Urinary bladder (tissue), 3 donors: ENCODE measurements at regions not wholly inside any gene's neighbourhood (a gene's known extent, or its start where the extent isn't known, plus 50 kb on each side); places are given as distances from the start of the nearest gene placed in this dataset.

Experiments used
- DNase-seq: peaks from one replicate; pipeline ENCODE4 v3.0.0-alpha.2; 2015; ENCODE audit errors: extremely low spot score
- H3K27ac ChIP-seq: one replicate; pipeline ENCODE4 v1.5.1; 2013; ENCODE audit warnings: low read depth, mild to moderate bottlenecking, moderate library complexity
- H3K36me3 ChIP-seq: one replicate; pipeline ENCODE4 v1.6.1; 2013; ENCODE audit warnings: mild to moderate bottlenecking, moderate library complexity; ENCODE audit not compliant: insufficient read depth
- H3K4me1 ChIP-seq: one replicate; pipeline ENCODE4 v1.6.1; 2013; ENCODE audit warnings: mild to moderate bottlenecking, moderate library complexity; ENCODE audit not compliant: insufficient read depth
- H3K4me3 ChIP-seq: one replicate; pipeline ENCODE4 v1.5.1; 2013; ENCODE audit warnings: low read depth, low read length
- WGBS: extraction: QIAGEN DNeasy Blood & Tissue Kit; methylation state at CpG from one replicate; pipeline ENCODE4 v1.1.7; 2013; 5-methylcytosine and 5-hydroxymethylcytosine counted together
- donor health status: healthy with polysubstance abuse.
- donor health status: healthy.

DNA sequence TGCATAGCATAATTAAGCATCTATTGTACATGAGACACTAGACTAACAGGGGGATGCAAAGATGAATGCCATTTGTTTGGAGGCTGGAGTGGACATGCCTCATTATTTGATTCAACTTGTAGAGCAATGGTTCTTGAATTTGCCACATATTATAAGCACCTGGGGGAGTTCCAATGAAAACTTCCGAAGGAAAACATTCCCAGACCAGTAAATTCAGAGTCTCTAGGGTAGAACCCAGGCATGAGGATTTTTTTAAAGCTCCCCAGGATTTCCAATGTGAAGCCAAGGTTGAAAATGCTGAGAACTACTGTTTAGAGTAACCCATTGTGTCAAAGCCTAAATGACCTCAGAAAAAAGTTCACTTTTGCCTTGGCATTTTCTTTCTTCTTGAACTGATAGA is 93.9 kb upstream of the ITGA1 start:
- H3K4me1 ChIP-seq = no peaks in the 10 kb centered on the region
- no peak for DNase-seq
- no peak overlapping the region for H3K4me3 ChIP-seq
- 89% methylated on average over 1 of the region's 1 CpG for WGBS
- H3K27ac ChIP-seq = no peak overlapping the region
- no peaks in the 10 kb centered on the region for H3K36me3 ChIP-seq

DNA sequence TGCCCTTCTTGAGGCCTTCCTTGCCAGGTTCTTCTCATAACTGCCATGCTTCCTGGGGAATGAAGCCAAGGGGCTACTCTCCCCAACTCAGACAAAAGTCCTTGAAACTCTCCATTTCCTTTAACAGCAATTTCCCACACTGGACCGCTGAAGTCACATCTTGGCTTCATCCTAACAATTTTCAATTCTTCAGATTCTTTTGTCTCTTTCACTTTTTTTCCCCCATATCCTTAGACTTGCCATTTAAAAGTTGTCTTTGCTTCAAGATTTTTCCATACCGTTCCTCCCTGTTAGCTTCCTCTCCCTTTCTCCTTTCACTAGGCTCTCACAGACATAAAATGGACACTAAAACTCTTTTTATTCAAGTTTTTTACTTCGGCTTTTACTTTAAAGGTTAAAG is 93.1 kb upstream of the ITGA1 start:
- no peaks in the 10 kb centered on the region for H3K36me3 ChIP-seq
- no peak overlapping the region for H3K4me3 ChIP-seq
- 61% methylated on average over 3 of the region's 3 CpGs for WGBS
- H3K4me1 ChIP-seq = no peaks in the 10 kb centered on the region
- DNase-seq = no peak
- H3K27ac ChIP-seq = no peak overlapping the region

DNA sequence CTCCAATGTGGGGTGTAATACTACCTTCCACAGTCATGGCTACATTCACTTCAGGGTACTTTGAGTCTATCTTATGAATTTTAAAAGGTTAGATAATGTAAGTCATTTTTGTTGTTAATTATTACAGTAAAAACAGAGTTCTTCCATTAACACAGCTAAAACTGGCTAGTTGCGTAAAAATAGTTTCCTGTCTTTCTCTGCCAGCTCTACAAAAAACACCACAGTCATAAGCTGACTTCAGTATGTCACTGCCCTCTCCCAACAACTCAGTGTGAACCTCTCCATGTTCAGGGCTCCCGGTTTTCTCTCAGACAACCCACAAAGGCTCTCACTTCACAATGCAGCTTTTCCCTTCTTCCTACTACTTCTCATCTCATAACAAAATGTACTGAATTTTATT is 84.8 kb upstream of the ITGA1 start:
- no peak for DNase-seq
- Histone ChIP-seq H3K4me1 (no peaks in the 10 kb centered on the region), H3K4me3 (no peak overlapping the region), H3K36me3 (no peaks in the 10 kb centered on the region), H3K27ac (no peak overlapping the region)
- WGBS = 64% methylated on average over 2 of the region's 2 CpGs

DNA sequence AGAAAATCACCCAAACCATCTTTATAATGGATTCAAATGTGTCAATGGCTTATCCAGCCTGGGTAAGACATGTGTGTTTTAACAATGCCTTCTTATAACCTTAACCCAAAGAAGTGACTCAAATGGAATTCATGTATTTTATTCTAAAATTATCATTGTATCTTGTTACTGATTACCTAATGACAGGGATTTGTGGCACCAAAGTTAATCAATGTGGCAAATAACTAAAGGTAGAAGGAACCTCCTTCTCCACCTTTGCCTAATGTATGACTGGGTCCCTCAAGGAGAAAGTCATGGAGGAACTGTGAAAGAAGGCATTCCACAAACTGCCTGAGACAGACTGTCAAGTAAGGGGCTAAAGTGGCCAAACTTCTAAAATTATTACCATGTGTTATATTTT is 84.4 kb upstream of the ITGA1 start:
- H3K27ac ChIP-seq = no peak overlapping the region
- DNase-seq = no peak
- no peak overlapping the region for H3K4me3 ChIP-seq
- no peaks in the 10 kb centered on the region for H3K36me3 ChIP-seq
- H3K4me1 ChIP-seq = no peaks in the 10 kb centered on the region

DNA sequence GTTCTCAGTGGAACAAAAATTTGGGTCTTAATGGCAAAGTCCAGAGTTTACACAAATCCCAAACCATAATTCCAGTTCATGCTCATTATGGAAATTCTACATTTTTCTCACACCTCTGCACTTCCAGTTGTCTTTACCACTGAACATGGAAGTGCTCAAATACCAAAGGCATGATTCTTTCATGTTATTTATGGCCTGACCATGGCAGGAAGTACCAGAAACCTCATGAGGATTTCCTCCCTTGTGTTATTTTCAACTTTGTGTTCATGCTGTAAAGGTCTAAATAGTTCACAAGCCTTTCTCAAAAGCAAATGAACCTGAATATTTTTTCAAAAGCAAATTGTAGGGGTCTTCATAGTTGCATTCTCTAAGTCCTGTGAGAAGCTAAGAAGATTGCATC is 82.0 kb upstream of the ITGA1 start:
- no peak for DNase-seq
- H3K27ac ChIP-seq = no peak overlapping the region
- no peak overlapping the region for H3K4me3 ChIP-seq
- no peaks in the 10 kb centered on the region for H3K4me1 ChIP-seq
- H3K36me3 ChIP-seq = no peaks in the 10 kb centered on the region

DNA sequence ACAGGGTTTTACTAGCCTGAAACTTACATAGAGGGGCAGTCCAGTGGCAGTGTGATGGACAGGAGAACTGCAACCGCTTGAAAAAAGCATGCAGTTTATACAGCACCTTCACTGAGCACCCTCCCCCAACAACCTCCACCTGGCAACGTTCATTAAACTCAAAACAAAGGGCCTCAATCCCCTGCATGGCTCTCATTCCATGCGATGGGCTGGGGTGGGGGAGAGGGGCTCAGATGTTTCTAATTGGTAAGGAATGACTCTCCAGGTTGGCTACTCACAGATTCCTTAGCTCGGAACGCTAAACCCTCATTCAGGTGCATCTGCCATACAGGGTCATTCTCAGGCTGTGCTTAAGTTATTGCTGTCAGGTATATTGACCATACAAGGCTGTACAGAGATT is 80.9 kb upstream of the ITGA1 start:
- Histone ChIP-seq H3K36me3 (no peaks in the 10 kb centered on the region), H3K27ac (no peak overlapping the region), H3K4me1 (no peaks in the 10 kb centered on the region), H3K4me3 (no peak overlapping the region)
- 81% methylated on average over 5 of the region's 5 CpGs for WGBS
- DNase-seq = no peak

DNA sequence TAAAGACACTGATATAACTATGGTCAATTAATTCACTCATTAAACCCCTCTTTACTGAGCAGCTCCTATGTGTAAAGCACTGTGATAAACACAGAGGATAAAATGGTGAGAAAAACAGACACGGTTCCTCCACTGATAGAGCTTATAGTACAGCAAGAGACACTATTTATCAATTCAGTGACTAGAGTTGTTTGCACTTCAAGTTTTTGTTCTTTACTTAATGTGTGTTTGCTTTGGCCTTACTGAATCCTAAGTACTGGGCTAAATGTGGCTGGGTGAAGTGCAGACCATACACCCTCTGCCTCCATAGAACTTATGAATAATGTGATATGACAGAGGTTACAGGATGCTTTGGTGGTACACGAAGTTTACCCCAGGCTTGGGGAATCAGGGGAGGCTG is 80.1 kb upstream of the ITGA1 start:
- DNase-seq = no peak
- no peaks in the 10 kb centered on the region for H3K4me1 ChIP-seq
- H3K36me3 ChIP-seq = no peaks in the 10 kb centered on the region
- WGBS = 76% methylated on average over 2 of the region's 2 CpGs
- H3K4me3 ChIP-seq = no peak overlapping the region
- no peak overlapping the region for H3K27ac ChIP-seq

DNA sequence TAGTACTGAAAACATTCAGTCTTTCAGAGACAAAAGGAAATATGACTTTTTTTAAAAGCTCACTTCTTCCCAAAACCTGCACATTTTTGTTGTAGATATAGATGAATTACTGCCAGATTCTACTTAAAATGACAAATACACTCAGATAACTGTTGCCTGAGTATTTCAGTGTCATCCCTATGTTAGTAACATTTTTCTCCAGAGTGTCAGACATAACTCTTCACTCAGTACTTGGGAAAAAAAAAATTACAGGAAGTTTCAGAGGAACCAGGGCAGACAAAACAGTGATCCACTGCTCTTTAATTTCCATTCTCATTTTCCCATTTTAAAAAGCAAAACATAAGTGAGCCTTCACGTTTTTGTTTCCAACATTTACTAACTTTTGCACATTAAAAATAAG is 79.3 kb upstream of the ITGA1 start:
- WGBS = 65% methylated on average over 1 of the region's 1 CpG
- H3K27ac ChIP-seq = no peak overlapping the region

DNA sequence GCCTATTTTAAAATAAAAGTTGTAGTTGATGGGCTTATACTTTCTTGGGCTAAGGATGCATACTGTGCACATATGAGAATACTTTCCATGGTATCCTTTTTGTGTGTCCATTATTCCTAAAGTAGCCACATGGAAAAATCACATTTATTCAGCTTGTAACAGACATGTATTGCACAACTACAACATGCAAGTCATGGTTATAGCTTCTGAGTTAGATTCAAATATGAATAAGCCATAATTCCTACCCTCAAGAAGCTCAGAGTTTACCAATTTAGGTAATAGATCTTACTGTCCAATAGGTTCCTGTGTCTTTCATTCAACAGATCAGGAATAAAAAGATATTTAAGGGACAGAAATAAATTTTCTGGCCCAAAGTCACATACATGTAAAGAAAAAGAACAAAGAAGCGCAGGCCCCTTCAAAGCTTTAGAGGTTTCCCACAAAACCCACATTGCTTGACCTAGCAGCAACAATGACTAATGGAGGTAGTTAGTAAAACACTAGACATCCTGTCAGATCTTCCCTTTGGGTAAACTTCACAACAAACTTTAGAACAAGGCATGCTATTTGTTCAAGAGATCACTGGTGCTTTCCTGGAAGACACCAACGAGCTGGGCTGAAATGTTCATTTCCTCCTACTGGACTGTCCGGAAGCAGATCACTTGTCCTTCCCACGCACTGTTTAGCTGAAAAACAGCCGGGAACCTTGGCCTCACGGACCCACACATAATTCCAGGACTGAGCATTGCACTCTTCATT is 78.4 kb upstream of the ITGA1 start:
- no peaks in the 10 kb centered on the region for H3K4me1 ChIP-seq
- no peak overlapping the region for H3K4me3 ChIP-seq
- no peak for DNase-seq
- no peak overlapping the region for H3K27ac ChIP-seq
- 77% methylated on average over 6 of the region's 6 CpGs for WGBS
- H3K36me3 ChIP-seq = no peaks in the 10 kb centered on the region

More for the DNA sequence above, 79.3 kb upstream of the ITGA1 start:
- Histone ChIP-seq H3K36me3 (no peaks in the 10 kb centered on the region), H3K4me1 (no peaks in the 10 kb centered on the region), H3K4me3 (no peak overlapping the region)
- no peak for DNase-seq

DNA sequence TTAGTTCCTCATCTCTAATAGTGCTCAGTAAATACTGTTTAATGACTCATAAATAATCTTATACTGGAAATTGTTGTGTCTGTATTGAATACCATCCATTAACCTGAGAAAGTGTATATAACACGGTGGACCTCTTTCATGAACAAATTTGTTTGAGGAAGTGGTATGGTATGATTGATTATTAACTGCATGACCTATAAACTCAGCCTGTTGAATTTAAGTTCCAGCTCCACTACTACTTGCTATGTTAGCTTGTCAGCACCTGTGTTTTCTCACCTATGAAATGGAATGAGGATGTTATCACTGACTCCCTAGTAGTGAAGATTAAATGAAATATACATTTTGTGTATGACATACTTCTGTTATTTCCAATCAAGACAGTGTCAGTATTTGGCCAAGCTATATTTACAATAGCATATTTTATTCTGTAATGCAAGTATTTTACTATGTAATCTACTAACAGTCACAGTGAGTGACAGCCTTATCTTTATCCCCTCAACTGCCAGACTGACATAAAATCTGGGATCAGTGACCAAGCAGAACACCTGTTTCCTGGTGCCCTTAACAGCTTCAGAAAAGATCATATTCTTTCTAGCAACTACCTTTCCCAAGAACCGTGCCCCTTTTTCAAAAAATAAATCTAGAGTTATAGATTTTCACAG is 77.3 kb upstream of the ITGA1 start:
- Histone ChIP-seq H3K4me3 (no peak overlapping the region), H3K4me1 (no peaks in the 10 kb centered on the region), H3K27ac (no peak overlapping the region), H3K36me3 (no peaks in the 10 kb centered on the region)
- DNase-seq = no peak
- 72% methylated on average over 2 of the region's 2 CpGs for WGBS

DNA sequence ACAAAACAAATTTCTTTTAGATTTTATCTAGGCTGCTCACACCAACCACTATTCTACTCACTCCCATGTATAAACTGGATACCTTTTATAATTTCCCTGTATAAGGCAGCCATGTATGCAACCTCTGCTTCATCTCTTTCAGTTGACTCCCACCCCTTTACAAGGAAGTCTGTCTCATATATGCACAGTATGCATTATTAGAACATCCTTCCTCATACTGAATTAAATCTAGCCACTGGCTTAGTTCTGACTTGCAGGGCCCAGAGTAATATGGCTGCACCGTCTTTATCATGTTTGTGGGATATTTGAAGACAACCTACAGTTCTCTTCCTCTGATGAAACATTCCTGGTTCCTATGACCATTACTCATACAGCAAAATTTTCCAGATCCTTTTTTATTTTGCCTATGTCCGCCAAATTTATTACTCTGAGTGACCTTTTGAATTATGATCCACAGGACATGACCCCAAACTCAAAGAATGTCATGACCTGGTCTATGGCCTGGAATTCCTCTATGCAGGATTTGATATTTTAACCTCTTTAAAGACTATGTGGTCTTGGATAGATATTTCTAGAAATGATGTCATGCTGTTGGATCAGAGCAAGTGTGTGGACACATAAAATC is 76.6 kb upstream of the ITGA1 start:
- no peaks in the 10 kb centered on the region for H3K4me1 ChIP-seq
- 67% methylated on average over 2 of the region's 2 CpGs for WGBS
- H3K27ac ChIP-seq = no peak overlapping the region

DNA sequence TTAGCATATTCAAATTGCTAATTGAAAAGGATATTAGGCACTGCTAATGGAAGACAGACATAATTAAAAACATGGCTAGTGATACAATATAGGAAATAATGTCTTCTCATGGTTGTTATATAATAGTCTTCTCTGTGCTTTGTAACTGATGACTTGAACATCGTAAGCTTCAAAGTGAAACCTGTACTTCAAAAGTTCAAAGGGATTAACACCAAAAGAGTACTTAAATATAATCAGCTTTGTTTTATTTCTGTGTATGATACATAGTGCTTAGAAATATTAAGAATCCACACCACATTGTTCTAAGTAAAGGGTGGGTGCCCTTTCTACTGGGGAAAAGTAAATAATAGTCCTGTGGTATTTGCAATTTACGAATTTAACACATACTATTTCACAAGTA is 75.4 kb upstream of the ITGA1 start:
- Histone ChIP-seq H3K4me1 (no peaks in the 10 kb centered on the region), H3K36me3 (no peaks in the 10 kb centered on the region), H3K4me3 (no peak overlapping the region), H3K27ac (no peak overlapping the region)
- DNase-seq = no peak
- WGBS = 91% methylated on average over 2 of the region's 2 CpGs

More for the DNA sequence above, 76.6 kb upstream of the ITGA1 start:
- no peak overlapping the region for H3K4me3 ChIP-seq
- H3K36me3 ChIP-seq = no peaks in the 10 kb centered on the region
- no peak for DNase-seq

DNA sequence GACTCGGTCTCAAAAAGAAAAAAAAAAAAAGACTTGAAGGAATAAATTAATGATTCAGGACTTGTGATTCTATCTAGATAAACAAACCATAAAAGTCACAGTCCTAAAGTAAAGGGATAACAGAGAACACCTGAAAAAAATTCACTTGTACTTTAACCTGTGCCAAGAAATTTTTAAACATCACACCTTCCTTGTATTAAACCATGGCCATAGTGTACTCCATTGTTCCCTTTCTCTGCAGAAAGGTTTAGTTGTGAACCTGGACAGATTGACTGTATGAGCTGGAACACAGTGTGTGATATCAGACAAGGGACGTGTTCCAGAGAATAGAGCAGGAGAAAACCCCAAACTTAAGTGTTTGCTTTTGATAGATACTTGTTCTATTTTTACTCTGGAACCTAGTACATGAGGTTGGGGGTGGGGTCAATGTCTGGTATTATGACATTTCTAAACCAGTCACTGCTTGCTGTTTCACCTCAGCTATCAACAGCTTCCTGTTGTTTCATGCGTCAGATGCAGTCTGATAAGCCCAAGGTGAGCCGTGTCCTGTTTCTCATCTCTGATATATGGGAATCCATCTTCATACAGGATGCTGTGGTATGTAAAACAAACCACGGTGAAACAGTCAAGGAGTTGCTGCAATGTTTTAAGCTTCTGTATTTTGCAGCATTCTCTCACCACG is 62.5 kb upstream of the ITGA1 start:
- Histone ChIP-seq H3K4me1 (no peaks in the 10 kb centered on the region), H3K36me3 (no peaks in the 10 kb centered on the region), H3K27ac (no peak overlapping the region), H3K4me3 (no peak overlapping the region)
- DNase-seq = no peak
- WGBS = 37% methylated on average over 6 of the region's 6 CpGs

DNA sequence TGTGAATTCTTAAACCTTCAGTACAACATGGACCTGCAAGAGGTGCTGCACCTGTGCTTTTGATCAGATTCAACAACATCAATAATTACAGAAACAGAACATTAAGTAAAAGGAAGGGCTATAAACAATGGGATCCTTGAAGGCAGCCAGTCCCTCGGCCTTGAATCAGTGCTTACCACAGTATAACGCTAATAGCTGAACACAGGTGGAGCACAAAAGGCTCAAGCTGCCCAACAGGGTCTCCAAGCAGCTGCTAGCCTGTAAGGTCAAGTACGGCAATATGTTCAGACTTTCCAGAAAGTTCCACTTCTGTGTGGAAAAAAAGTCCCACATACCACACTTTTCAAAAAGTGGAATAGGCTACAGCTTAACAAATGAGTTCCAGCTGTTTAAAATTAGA is 61.9 kb upstream of the ITGA1 start:
- H3K27ac ChIP-seq = no peak overlapping the region
- H3K36me3 ChIP-seq = no peaks in the 10 kb centered on the region
- H3K4me1 ChIP-seq = no peaks in the 10 kb centered on the region
- WGBS = 48% methylated on average over 3 of the region's 3 CpGs
- DNase-seq = no peak
- no peak overlapping the region for H3K4me3 ChIP-seq
